Activated CD4-positive, CD25-positive, alpha-beta regulatory T cell (primary cell): ENCODE measurements at regions not wholly inside any gene's neighbourhood (a gene's known extent, or its start where the extent isn't known, plus 50 kb on each side); places are given as distances from the start of the nearest gene placed in this dataset.
"Not testable (repeated sequence)": the region's sequence is repeated elsewhere in the genome, so short reads cannot be mapped to it uniquely, and the experiment has no call there.

ENCODE experiments used
- DNase-seq, 4 experiments: peaks; one replicate each; lab custom pipeline; 2025; lab: John Stamatoyannopoulos, UW

GRCh38 chr10:11403646-11404045 lies 207.8 kb downstream of the USP6NL start:
- DNase-seq, result not testable (repeated sequence)

GRCh38 chr10:11403116-11403515 lies 208.3 kb downstream of the USP6NL start:
- peak in 3 of 4 experiments; percentile 7 to 48 (median 30) for DNase-seq

- DNase-seq, result no peak
Measured at GRCh38 chr10:11402392-11402791, 209.1 kb downstream of the USP6NL start.

- DNase-seq, result no peak
Measured at GRCh38 chr10:11401264-11402235, 209.9 kb downstream of the USP6NL start.

GRCh38 chr10:11397980-11398580 lies 213.4 kb downstream of the USP6NL start:
- no peak for DNase-seq

- no peak for DNase-seq
Measured at GRCh38 chr10:11397077-11397965, 214.1 kb downstream of the USP6NL start.

GRCh38 chr10:11396311-11396955 lies 215.0 kb downstream of the USP6NL start:
- no peak for DNase-seq

- DNase-seq, result no peak
Measured at GRCh38 chr10:11395581-11396310, 215.7 kb downstream of the USP6NL start.

GRCh38 chr10:11395161-11395560 lies 216.3 kb downstream of the USP6NL start:
- DNase-seq, result no peak

GRCh38 chr10:11393858-11394257 lies 217.6 kb downstream of the USP6NL start:
- no peak for DNase-seq

GRCh38 chr10:11392776-11393175 lies 218.7 kb downstream of the USP6NL start:
- no peak for DNase-seq

- DNase-seq, result no peak
Measured at GRCh38 chr10:11388996-11389395, 222.5 kb downstream of the USP6NL start.

GRCh38 chr10:11387551-11388222 lies 223.8 kb downstream of the USP6NL start:
- DNase-seq, result no peak

GRCh38 chr10:11387044-11387443 lies 224.4 kb downstream of the USP6NL start:
- no peak for DNase-seq
